HCT116 (cell line): ENCODE measurements at regions not wholly inside any gene's neighbourhood (a gene's known extent, or its start where the extent isn't known, plus 50 kb on each side); places are given as distances from the start of the nearest gene placed in this dataset.

ENCODE experiments used
- ATF3 ChIP-seq: IDR thresholded peaks from 2 replicates; pipeline ENCODE4 v1.6.1; 2012
- CTCF ChIP-seq, 3 experiments: fragments of 200-600 bp in 1 of 3; sonication (generic) in 1 of 3; IDR thresholded peaks in 2 of 3; conservative IDR thresholded peaks in 1 of 3; 2 replicates each; pipeline ENCODE4 v1.5.1; 2012 to 2017; ENCODE audit warnings: low read depth in 2 of 3, low read length in 2 of 3, antibody characterized with exemption in 1 of 3, borderline replicate concordance in 1 of 3, control low read depth in 1 of 3, mild to moderate bottlenecking in 1 of 3, mixed read lengths in 1 of 3, mixed run types in 1 of 3, moderate library complexity in 1 of 3; ENCODE audit not compliant: insufficient read depth in 1 of 3
- ELF1 ChIP-seq: IDR thresholded peaks from 2 replicates; pipeline ENCODE4 v1.6.1; 2012; ENCODE audit warnings: low read depth, borderline replicate concordance
- EZH2 ChIP-seq: fragments of 200-600 bp; sonication (generic); IDR thresholded peaks from 2 replicates; pipeline ENCODE4 v1.6.1; 2017; ENCODE audit warnings: antibody characterized with exemption, mixed run types
- EZH2phosphoT487 ChIP-seq: fragments of 200-600 bp; IDR thresholded peaks from 2 replicates; pipeline ENCODE4 v1.6.1; 2018; ENCODE audit warnings: antibody characterized with exemption, borderline replicate concordance
- FOSL1 ChIP-seq: IDR thresholded peaks from 2 replicates; pipeline ENCODE4 v1.6.1; 2012; ENCODE audit warnings: low read depth
- JUND ChIP-seq: IDR thresholded peaks from 2 replicates; pipeline ENCODE4 v1.6.1; 2012
- MAX ChIP-seq: IDR thresholded peaks from 2 replicates; pipeline ENCODE4 v1.6.1; 2012
- POLR2A ChIP-seq: IDR thresholded peaks from 2 replicates; pipeline ENCODE4 v1.7.0; 2011; ENCODE audit warnings: borderline replicate concordance; ENCODE audit not compliant: insufficient read depth, insufficient read length; ENCODE audit errors: extremely low read depth
- POLR2AphosphoS5 ChIP-seq: IDR thresholded peaks from 2 replicates; pipeline ENCODE4 v1.6.1; 2011; ENCODE audit warnings: mild to moderate bottlenecking, low read depth, low read length, moderate library complexity
- REST ChIP-seq: IDR thresholded peaks from 2 replicates; pipeline ENCODE4 v1.6.1; 2012; ENCODE audit warnings: low read depth
- SIN3A ChIP-seq: IDR thresholded peaks from 2 replicates; pipeline ENCODE4 v1.6.1; 2012; ENCODE audit warnings: low read depth
- ZNF274 ChIP-seq: fragments of 200-500 bp; sonication (Bioruptor generic); IDR thresholded peaks from 2 replicates; pipeline ENCODE4 v1.6.1; 2014; ENCODE audit warnings: mild to moderate bottlenecking, low read depth, low read length, inconsistent platforms

GRCh38 chr5:110873773-110874437 lies 135.1 kb downstream of the SLC25A46 start:
- TF ChIP-seq POLR2A (no peak), EZH2 (no peak), POLR2AphosphoS5 (no peak), CTCF (IDR thresholded peaks at IDR 0.05 in 2 of 3, conservative IDR thresholded peaks at IDR 0.05 in 1 of 3; ENCODE audit: borderline replicate concordance in 1 of 3, insufficient read depth in 1 of 3, low read depth in 2 of 3, low read length in 2 of 3) (no peak), REST (no peak), SIN3A (no peak), JUND (no peak), ZNF274 (no peak), FOSL1 (no peak), MAX (no peak), EZH2phosphoT487 (no peak), ELF1 (no peak), ATF3 (no peak)
